GM20000 (cell line): ENCODE measurements at regions not wholly inside any gene's neighbourhood (a gene's known extent, or its start where the extent isn't known, plus 50 kb on each side); places are given as distances from the start of the nearest gene placed in this dataset.
A peak's percentile ranks its signal among the peaks of the same experiment; 100 is the strongest.

ENCODE experiments used
- DNase-seq: peaks from one replicate; pipeline ENCODE4 v3.0.0; 2012; ENCODE audit warnings: low spot score
- CTCF ChIP-seq: IDR thresholded peaks from 2 replicates; pipeline ENCODE4 v1.5.1; 2012; ENCODE audit warnings: mild to moderate bottlenecking, control low read depth; ENCODE audit errors: extremely low read depth, missing control alignments

DNA sequence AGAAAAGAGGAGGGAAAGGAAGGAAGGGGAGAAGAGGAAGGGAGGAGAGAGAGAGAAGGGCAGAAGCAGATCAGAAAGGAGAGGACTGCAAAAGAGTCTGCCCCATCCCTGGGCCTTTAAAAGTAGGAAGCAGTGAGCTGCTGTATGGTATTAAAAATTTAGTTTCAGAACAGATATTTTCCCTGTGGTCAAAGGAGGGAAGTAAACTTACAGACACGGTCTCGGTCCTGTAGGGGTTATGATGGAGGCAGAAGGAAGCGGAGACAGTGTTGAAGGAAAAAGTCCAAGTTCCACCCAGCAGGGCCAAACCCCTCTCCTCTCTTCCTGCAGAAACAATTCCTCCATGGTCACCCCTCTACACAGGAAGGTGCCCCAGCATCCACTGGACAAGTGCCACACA lies 122.0 kb upstream of the PROK2 start:
- no peak for DNase-seq
- no peak for TF ChIP-seq CTCF

GRCh38 chr3:71905426-71905825 lies 120.5 kb upstream of the PROK2 start:
- TF ChIP-seq CTCF: no peak
- DNase-seq: peak; percentile 52

GRCh38 chr3:71903936-71904335 lies 119.0 kb upstream of the PROK2 start:
- DNase-seq: no peak
- TF ChIP-seq CTCF: no peak

DNA sequence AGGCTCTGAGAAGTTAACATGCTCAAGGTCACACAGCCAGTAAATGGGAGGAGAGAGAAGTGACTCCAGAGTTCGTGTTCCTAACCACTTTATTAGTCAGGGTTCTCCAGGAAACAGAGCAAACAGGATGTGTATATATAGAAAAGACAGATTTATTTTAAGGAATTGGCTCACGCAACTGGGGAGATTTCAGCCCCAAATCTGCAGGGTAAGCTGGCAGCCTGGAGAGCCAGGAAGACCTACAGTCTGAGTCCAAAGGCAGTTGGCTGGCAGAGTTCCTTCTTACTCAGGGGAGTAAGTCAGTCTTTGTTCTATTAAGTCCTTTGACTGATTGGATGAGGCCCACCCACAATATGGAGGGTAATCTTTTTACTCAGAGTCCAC lies 118.2 kb upstream of the PROK2 start:
- TF ChIP-seq CTCF: no peak
- DNase-seq: no peak

DNA sequence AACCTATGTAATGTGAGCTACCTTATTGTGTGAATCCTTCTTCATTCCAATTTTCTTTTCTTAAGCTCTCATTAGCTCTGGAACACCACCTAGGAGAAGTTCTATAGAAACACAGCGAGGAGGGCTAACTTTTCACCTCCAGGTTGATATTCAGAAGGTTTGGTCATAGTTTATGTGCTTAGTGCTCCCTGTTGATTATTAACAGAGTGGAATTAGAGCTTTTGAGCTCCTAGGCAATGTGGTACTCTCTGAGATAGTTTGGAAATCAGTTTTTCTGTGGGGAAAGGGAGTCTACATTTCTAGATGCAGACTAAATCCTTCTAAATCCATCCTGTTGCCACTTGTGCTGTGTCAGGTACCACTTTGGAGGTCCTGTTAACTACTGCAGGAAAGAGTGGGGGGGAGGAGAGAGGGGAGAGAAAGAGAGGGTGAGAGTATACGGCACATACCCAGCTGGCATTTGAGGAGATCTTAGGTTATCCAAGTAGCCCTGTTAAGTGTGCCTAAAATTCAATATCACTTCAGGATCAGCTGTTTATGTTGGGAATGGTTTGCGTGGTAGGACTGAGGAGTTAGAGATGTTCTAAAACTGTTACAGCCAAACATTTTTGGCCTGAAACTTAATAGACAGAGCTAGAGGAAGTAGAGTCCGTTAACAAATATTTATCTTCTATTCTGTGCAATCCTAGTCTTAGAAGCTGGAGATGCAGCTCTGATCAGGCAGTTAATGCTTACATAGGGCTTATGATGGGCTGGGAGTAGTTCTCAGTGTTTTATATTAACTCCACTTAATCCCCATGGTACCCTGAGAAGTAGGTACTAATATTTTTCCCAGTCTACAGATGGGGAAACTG lies 117.5 kb upstream of the PROK2 start:
- DNase-seq: no peak
- no peak for TF ChIP-seq CTCF

GRCh38 chr3:71901645-71902044 lies 116.7 kb upstream of the PROK2 start:
- no peak for TF ChIP-seq CTCF
- DNase-seq: no peak

- DNase-seq: no peak
- no peak for TF ChIP-seq CTCF
Measured at GRCh38 chr3:71900057-71900456, 115.1 kb upstream of the PROK2 start.
